K562 (cell line): ENCODE measurements at regions not wholly inside any gene's neighbourhood (a gene's known extent, or its start where the extent isn't known, plus 50 kb on each side); places are given as distances from the start of the nearest gene placed in this dataset.

Source experiments
- BMI1 ChIP-seq: fragments of 150-350 bp; IDR thresholded peaks from 2 replicates; pipeline ENCODE4 v1.6.1; 2014; ENCODE audit warnings: low read length
- CAMTA2 ChIP-seq: fragments of 250-450 bp; sonication (Bioruptor Pico); conservative IDR thresholded peaks from 2 replicates; pipeline ENCODE4 v1.5.1; 2022
- CGGBP1 ChIP-seq: fragments of 250-450 bp; sonication (Bioruptor Pico); IDR thresholded peaks from 2 replicates; pipeline ENCODE4 v1.9.0; 2021; ENCODE audit warnings: mild to moderate bottlenecking
- DEAF1 ChIP-seq: fragments of 450-650 bp; formaldehyde crosslinking; IDR thresholded peaks from 2 replicates; pipeline ENCODE4 v1.4.0; 2020; ENCODE audit warnings: mild to moderate bottlenecking, moderate library complexity
- HDAC2 ChIP-seq: fragments of 450-650 bp; IDR thresholded peaks from 2 replicates; pipeline ENCODE4 v1.6.1; 2016; ENCODE audit warnings: mild to moderate bottlenecking
- HSF4 ChIP-seq: fragments of 250-450 bp; sonication (Bioruptor Pico); IDR thresholded peaks from 2 replicates; pipeline ENCODE4 v2.1.2; 2022; ENCODE audit warnings: mild to moderate bottlenecking, moderate library complexity, borderline replicate concordance
- IRF1 ChIP-seq: sonication (generic); formaldehyde crosslinking; IDR thresholded peaks from 2 replicates; pipeline ENCODE4 v1.8.0; 2022; ENCODE audit warnings: missing genetic modification reagents, mild to moderate bottlenecking, borderline replicate concordance
- KDM1A ChIP-seq, 2 experiments: fragments of 450-650 bp; IDR thresholded peaks; 2 replicates each; pipeline ENCODE4 v1.6.1; 2016; ENCODE audit warnings: mild to moderate bottlenecking in 2 of 2
- MAFF ChIP-seq: IDR thresholded peaks from 2 replicates; pipeline ENCODE4 v1.6.1; 2012; ENCODE audit warnings: low read length, improper control_type of control experiment
- MCM2 ChIP-seq: fragments of 450-650 bp; IDR thresholded peaks from 2 replicates; pipeline ENCODE4 v1.6.1; 2017; ENCODE audit warnings: low read depth, mild to moderate bottlenecking
- NBN ChIP-seq: fragments of 450-650 bp; IDR thresholded peaks from 2 replicates; pipeline ENCODE4 v1.6.1; 2016; ENCODE audit warnings: low read depth, mild to moderate bottlenecking
- NFXL1 ChIP-seq: fragments of 450-650 bp; formaldehyde crosslinking; IDR thresholded peaks from 2 replicates; pipeline ENCODE4 v1.4.0; 2021; ENCODE audit warnings: mild to moderate bottlenecking
- POLR2AphosphoS5 ChIP-seq: IDR thresholded peaks from 2 replicates; pipeline ENCODE4 v1.6.1; 2011; ENCODE audit warnings: mild to moderate bottlenecking, low read depth, low read length, moderate library complexity; ENCODE audit not compliant: control insufficient read depth, insufficient read depth
- RAD21 ChIP-seq, 2 experiments: fragments of 250-450 bp in 1 of 2; fragments of 450-650 bp in 1 of 2; sonication (Bioruptor Pico) in 1 of 2; formaldehyde crosslinking in 1 of 2; IDR thresholded peaks in 1 of 2; conservative IDR thresholded peaks in 1 of 2; 2 replicates each; pipeline versions ENCODE4 v1.4.0 to v1.8.0; 2020 to 2022; ENCODE audit warnings: mild to moderate bottlenecking in 2 of 2, moderate library complexity in 1 of 2
- RBM39 ChIP-seq: fragments of 200-400 bp; formaldehyde crosslinking; optimal IDR thresholded peaks from 2 replicates; pipeline ENCODE3; 2018; ENCODE audit warnings: low read depth, low read length
- RCOR1 ChIP-seq, 2 experiments: IDR thresholded peaks; 2 replicates each; pipeline ENCODE4 v1.6.1; 2012; ENCODE audit warnings: low read depth in 2 of 2, low read length in 2 of 2, borderline replicate concordance in 1 of 2, improper control_type of control experiment in 1 of 2
- SETDB1 ChIP-seq: IDR thresholded peaks from one replicate; pipeline ENCODE4 v1.6.1; 2012; ENCODE audit warnings: low read length, control low read depth, inconsistent platforms
- SIN3A ChIP-seq, 2 experiments: fragments of 150-350 bp in 1 of 2; IDR thresholded peaks; 2 replicates each; pipeline ENCODE4 v1.6.1; 2011 to 2016; ENCODE audit warnings: borderline replicate concordance in 2 of 2, low read depth in 2 of 2, low read length in 2 of 2, mild to moderate bottlenecking in 2 of 2, moderate library complexity in 2 of 2; ENCODE audit not compliant: control insufficient read depth in 1 of 2
- SMC3 ChIP-seq: conservative IDR thresholded peaks from 2 replicates; pipeline ENCODE4 v1.6.1; 2011; ENCODE audit warnings: low read depth, low read length, improper control_type of control experiment; ENCODE audit not compliant: insufficient read depth
- SPI1 ChIP-seq: IDR thresholded peaks from 2 replicates; pipeline ENCODE4 v1.6.1; 2011; ENCODE audit warnings: low read depth, low read length, control low read depth, borderline replicate concordance
- ZBTB1 ChIP-seq: sonication (generic); formaldehyde crosslinking; IDR thresholded peaks from 2 replicates; pipeline ENCODE4 v1.8.1; 2023; ENCODE audit warnings: missing genetic modification reagents, low read depth, mild to moderate bottlenecking, borderline replicate concordance
- ZBTB5 ChIP-seq: fragments of 450-650 bp; IDR thresholded peaks from 2 replicates; pipeline ENCODE4 v1.6.1; 2017; ENCODE audit warnings: antibody characterized with exemption
- ZNF707 ChIP-seq: fragments of 250-450 bp; sonication (Bioruptor Pico); conservative IDR thresholded peaks from 2 replicates; pipeline ENCODE4 v1.8.0; 2022; ENCODE audit warnings: inconsistent platforms, mild to moderate bottlenecking, moderate library complexity
- ZSCAN29 ChIP-seq: fragments of 450-650 bp; IDR thresholded peaks from 2 replicates; pipeline ENCODE4 v1.6.1; 2017

GRCh38 chr1:75991497-75992114 is 59.4 kb upstream of the ASB17 start (continued):
- TF ChIP-seq ZBTB1 (CRISPR knock-in tag) (no peak), SIN3A (IDR thresholded peaks at IDR 0.05; ENCODE audit: borderline replicate concordance in 2 of 2, control insufficient read depth in 1 of 2, low read depth in 2 of 2, low read length in 2 of 2) (no peak), IRF1 (CRISPR knock-in tag) (no peak), RAD21 (CRISPR knock-in tag; conservative IDR thresholded peaks at IDR 0.05 in 1 of 2, IDR thresholded peaks at IDR 0.05 in 1 of 2) (peak; percentile 56 to 71), ZBTB5 (no peak), HDAC2 (peak; percentile 54; the same call in 1 of the 2 replicates), CGGBP1 (CRISPR knock-in tag) (no peak), DEAF1 (CRISPR knock-in tag) (no peak), NBN (no peak), SETDB1 (no peak), HSF4 (CRISPR knock-in tag) (no peak), POLR2AphosphoS5 (peak; percentile 42; the same call in 1 of the 2 replicates), BMI1 (peak; percentile 84), RBM39 (peak; percentile 60), ZNF707 (no peak), ZSCAN29 (no peak), KDM1A (IDR thresholded peaks at IDR 0.05) (peak; percentile 74 to 80), MCM2 (no peak), SPI1 (no peak), SMC3 (peak; percentile 84), MAFF (no peak), RCOR1 (IDR thresholded peaks at IDR 0.05; ENCODE audit: borderline replicate concordance in 1 of 2, low read depth in 2 of 2, low read length in 2 of 2) (peak; percentile 54 to 97; a peak in 3 of 4 replicates), CAMTA2 (no peak), NFXL1 (CRISPR knock-in tag) (no peak)
